HEK293 (cell line): ENCODE measurements at regions not wholly inside any gene's neighbourhood (a gene's known extent, or its start where the extent isn't known, plus 50 kb on each side); places are given as distances from the start of the nearest gene placed in this dataset.

Experiments used
- CTCF ChIA-PET: fragments of 350-600 bp; formaldehyde crosslinking; extraction: SDS; loops from one replicate; lab custom pipeline; 2021; ENCODE audit warnings: antibody characterized with exemption; lab: Yijun Ruan, JAX
- POLR2A ChIA-PET: fragments of 300-600 bp; formaldehyde crosslinking; extraction: SDS; loops from one replicate; lab custom pipeline; 2020; ENCODE audit warnings: antibody characterized with exemption, inconsistent platforms; lab: Yijun Ruan, JAX
- H3K27ac ChIP-seq: fragments of 200-500 bp; sonication (Bioruptor generic); 2 replicates; pipeline ENCODE4 v1.5.1; 2014; ENCODE audit warnings: low read depth, low read length, control low read depth, inconsistent platforms; ENCODE audit errors: extremely low read depth
- H3K36me3 ChIP-seq, 2 experiments: fragments of 200-500 bp in 1 of 2; sonication (Bioruptor generic) in 1 of 2; 1 replicate in 1 of 2; 2 replicates in 1 of 2; pipeline ENCODE4 v1.5.1; 2014 to 2017; ENCODE audit warnings: inconsistent platforms in 2 of 2, low read length in 2 of 2; ENCODE audit not compliant: control insufficient read depth in 2 of 2, insufficient read depth in 1 of 2
- H3K4me1 ChIP-seq: fragments of 200-500 bp; sonication (Bioruptor generic); 2 replicates; pipeline ENCODE4 v1.5.1; 2014; ENCODE audit warnings: mild to moderate bottlenecking, low read length, inconsistent platforms; ENCODE audit not compliant: control insufficient read depth, insufficient read depth
- H3K4me3 ChIP-seq: 2 replicates; pipeline ENCODE4 v1.5.1; 2011; ENCODE audit warnings: low read depth, mild to moderate bottlenecking, control low read depth, low read length, moderate library complexity
- H3K9me3 ChIP-seq: fragments of 200-500 bp; sonication (Bioruptor generic); 2 replicates; pipeline ENCODE4 v1.5.1; 2014; ENCODE audit warnings: low read depth, low read length, inconsistent platforms; ENCODE audit not compliant: control insufficient read depth, insufficient read depth
- EGR2 ChIP-seq: fragments of 450-650 bp; formaldehyde crosslinking; IDR thresholded peaks from 2 replicates; pipeline ENCODE4 v1.5.1; 2016; ENCODE audit warnings: low read depth, missing biosample characterization, missing genetic modification characterization
- FEZF1 ChIP-seq: fragments of 450-650 bp; formaldehyde crosslinking; IDR thresholded peaks from 2 replicates; pipeline ENCODE4 v1.5.1; 2016; ENCODE audit warnings: missing biosample characterization, missing genetic modification characterization
- KLF10 ChIP-seq: fragments of 450-650 bp; IDR thresholded peaks from 2 replicates; pipeline ENCODE4 v1.5.1; 2018; ENCODE audit warnings: missing biosample characterization, mild to moderate bottlenecking, missing genetic modification characterization
- KLF16 ChIP-seq: fragments of 450-650 bp; formaldehyde crosslinking; IDR thresholded peaks from 2 replicates; pipeline ENCODE4 v1.5.1; 2017; ENCODE audit warnings: missing biosample characterization, missing genetic modification characterization
- MZF1 ChIP-seq: fragments of 450-650 bp; formaldehyde crosslinking; IDR thresholded peaks from 2 replicates; pipeline ENCODE4 v1.5.1; 2017; ENCODE audit warnings: missing biosample characterization, missing genetic modification characterization, borderline replicate concordance
- OSR2 ChIP-seq: fragments of 450-650 bp; formaldehyde crosslinking; IDR thresholded peaks from 2 replicates; pipeline ENCODE4 v1.5.1; 2016; ENCODE audit warnings: missing biosample characterization, missing genetic modification characterization
- SP2 ChIP-seq: fragments of 450-650 bp; formaldehyde crosslinking; IDR thresholded peaks from 2 replicates; pipeline ENCODE4 v1.5.1; 2016; ENCODE audit warnings: missing biosample characterization, missing genetic modification characterization
- YY2 ChIP-seq: fragments of 450-650 bp; formaldehyde crosslinking; IDR thresholded peaks from 2 replicates; pipeline ENCODE4 v1.5.1; 2016; ENCODE audit warnings: missing biosample characterization, missing genetic modification characterization
- ZBTB17 ChIP-seq: fragments of 450-650 bp; formaldehyde crosslinking; IDR thresholded peaks from 2 replicates; pipeline ENCODE4 v1.5.1; 2016; ENCODE audit warnings: missing biosample characterization, missing genetic modification characterization
- ZBTB26 ChIP-seq: fragments of 450-650 bp; formaldehyde crosslinking; optimal IDR thresholded peaks from 2 replicates; pipeline ENCODE3; 2016; ENCODE audit warnings: missing biosample characterization, mild to moderate bottlenecking, missing genetic modification characterization
- ZFP3 ChIP-seq: fragments of 450-650 bp; formaldehyde crosslinking; IDR thresholded peaks from 2 replicates; pipeline ENCODE4 v1.5.1; 2016; ENCODE audit warnings: low read depth, missing biosample characterization, missing genetic modification characterization
- ZFP37 ChIP-seq: fragments of 450-650 bp; formaldehyde crosslinking; IDR thresholded peaks from 2 replicates; pipeline ENCODE4 v1.5.1; 2016; ENCODE audit warnings: missing biosample characterization, missing genetic modification characterization
- ZFP69B ChIP-seq: fragments of 450-650 bp; formaldehyde crosslinking; IDR thresholded peaks from 2 replicates; pipeline ENCODE4 v1.5.1; 2016; ENCODE audit warnings: missing biosample characterization, missing genetic modification characterization
- ZNF10 ChIP-seq: fragments of 450-650 bp; formaldehyde crosslinking; IDR thresholded peaks from 2 replicates; pipeline ENCODE4 v1.5.1; 2017; ENCODE audit warnings: missing biosample characterization, missing genetic modification characterization
- ZNF148 ChIP-seq: fragments of 450-650 bp; formaldehyde crosslinking; IDR thresholded peaks from 2 replicates; pipeline ENCODE4 v1.5.0; 2017; ENCODE audit warnings: missing biosample characterization, missing genetic modification characterization, borderline replicate concordance
- ZNF169 ChIP-seq: fragments of 450-650 bp; formaldehyde crosslinking; IDR thresholded peaks from 2 replicates; pipeline ENCODE4 v1.5.1; 2016; ENCODE audit warnings: missing biosample characterization, missing genetic modification characterization
- ZNF18 ChIP-seq: fragments of 450-650 bp; formaldehyde crosslinking; IDR thresholded peaks from 2 replicates; pipeline ENCODE4 v1.5.1; 2016; ENCODE audit warnings: missing biosample characterization, missing genetic modification characterization
- ZNF202 ChIP-seq: fragments of 450-650 bp; formaldehyde crosslinking; IDR thresholded peaks from 2 replicates; pipeline ENCODE4 v1.5.1; 2016; ENCODE audit warnings: missing biosample characterization, missing genetic modification characterization, borderline replicate concordance
- ZNF280D ChIP-seq: fragments of 450-650 bp; formaldehyde crosslinking; IDR thresholded peaks from 2 replicates; pipeline ENCODE4 v1.5.1; 2016; ENCODE audit warnings: missing biosample characterization, missing genetic modification characterization
- ZNF335 ChIP-seq: fragments of 450-650 bp; formaldehyde crosslinking; conservative IDR thresholded peaks from 2 replicates; pipeline ENCODE4 v1.5.1; 2016; ENCODE audit warnings: missing biosample characterization, missing genetic modification characterization
- ZNF529 ChIP-seq: fragments of 450-650 bp; formaldehyde crosslinking; IDR thresholded peaks from 2 replicates; pipeline ENCODE4 v1.5.1; 2017; ENCODE audit warnings: missing genetic modification characterization, missing biosample characterization; ENCODE audit not compliant: insufficient replicate concordance
- ZNF530 ChIP-seq: fragments of 450-650 bp; formaldehyde crosslinking; IDR thresholded peaks from 2 replicates; pipeline ENCODE4 v1.5.1; 2016; ENCODE audit warnings: low read depth, missing biosample characterization, missing genetic modification characterization
- ZNF549 ChIP-seq: fragments of 450-650 bp; IDR thresholded peaks from 2 replicates; pipeline ENCODE4 v1.5.1; 2018; ENCODE audit warnings: missing biosample characterization, missing genetic modification characterization, mild to moderate bottlenecking, inconsistent platforms, moderate library complexity
- ZNF555 ChIP-seq: fragments of 450-650 bp; formaldehyde crosslinking; conservative IDR thresholded peaks from 2 replicates; pipeline ENCODE4 v1.5.1; 2017; ENCODE audit warnings: missing biosample characterization, mild to moderate bottlenecking, missing genetic modification characterization, inconsistent platforms
- ZNF580 ChIP-seq: fragments of 450-650 bp; formaldehyde crosslinking; IDR thresholded peaks from 2 replicates; pipeline ENCODE4 v1.5.1; 2016; ENCODE audit warnings: missing biosample characterization, missing genetic modification characterization
- ZNF610 ChIP-seq: fragments of 450-650 bp; formaldehyde crosslinking; IDR thresholded peaks from 2 replicates; pipeline ENCODE4 v1.5.1; 2016; ENCODE audit warnings: missing biosample characterization, missing genetic modification characterization, borderline replicate concordance
- ZNF621 ChIP-seq: fragments of 450-650 bp; formaldehyde crosslinking; IDR thresholded peaks from 2 replicates; pipeline ENCODE4 v1.5.1; 2017; ENCODE audit warnings: missing biosample characterization, missing genetic modification characterization
- ZNF658 ChIP-seq: fragments of 450-650 bp; formaldehyde crosslinking; IDR thresholded peaks from 2 replicates; pipeline ENCODE4; 2016; ENCODE audit warnings: missing biosample characterization, missing genetic modification characterization
- ZNF677 ChIP-seq: fragments of 450-650 bp; IDR thresholded peaks from 2 replicates; pipeline ENCODE4 v1.5.0; 2018; ENCODE audit warnings: missing biosample characterization, mild to moderate bottlenecking, missing genetic modification characterization, moderate library complexity
- ZNF701 ChIP-seq: fragments of 450-650 bp; formaldehyde crosslinking; IDR thresholded peaks from 2 replicates; pipeline ENCODE4 v1.5.1; 2016; ENCODE audit warnings: missing biosample characterization, missing genetic modification characterization
- ZNF785 ChIP-seq: fragments of 450-650 bp; formaldehyde crosslinking; IDR thresholded peaks from 2 replicates; pipeline ENCODE4 v1.5.1; 2016; ENCODE audit warnings: missing biosample characterization, missing genetic modification characterization
- ZXDB ChIP-seq: fragments of 450-650 bp; formaldehyde crosslinking; IDR thresholded peaks from 2 replicates; pipeline ENCODE4 v1.5.1; 2016; ENCODE audit warnings: missing biosample characterization, missing genetic modification characterization

- H3K4me3 ChIP-seq: no peak overlapping the region
- H3K9me3 ChIP-seq: no peaks in the 10 kb centered on the region
- H3K27ac ChIP-seq: no peak overlapping the region
- peaks cover 36% of the 10 kb centered on the region for H3K4me1 ChIP-seq
- no peaks in the 10 kb centered on the region for H3K36me3 ChIP-seq
- CTCF ChIA-PET: no interaction called here
- POLR2A ChIA-PET: interaction anchor here (0.7 to 1.6 kb wide), 5 partner anchors 10 to 560 kb away, joined by 3 to 8 read pairs (median 4); partner anchors contain the start of gene SIPA1L2
- no peak for TF ChIP-seq ZBTB17 (tag by site-specific recombination)
- TF ChIP-seq ZNF530 (tag by site-specific recombination): no peak
- TF ChIP-seq OSR2 (tag by site-specific recombination): peak; percentile 82
- TF ChIP-seq YY2 (tag by site-specific recombination): no peak
- peak; percentile 42; the same call in 1 of the 2 replicates for TF ChIP-seq MZF1 (tag by site-specific recombination)
- TF ChIP-seq ZNF785 (tag by site-specific recombination): no peak
- peak; percentile 95 for TF ChIP-seq ZNF580 (tag by site-specific recombination)
- peak; percentile 26; the same call in 1 of the 2 replicates for TF ChIP-seq ZNF549 (tag by site-specific recombination)
- TF ChIP-seq ZNF18 (tag by site-specific recombination): peak; percentile 74
- no peak for TF ChIP-seq ZBTB26 (tag by site-specific recombination)
- no peak for TF ChIP-seq ZNF658
- TF ChIP-seq ZNF701: no peak
- no peak for TF ChIP-seq ZNF677 (tag by site-specific recombination)
- no peak for TF ChIP-seq ZFP69B
- TF ChIP-seq ZNF621 (tag by site-specific recombination): no peak
- no peak for TF ChIP-seq ZNF10 (tag by site-specific recombination)
- peak; percentile 89 for TF ChIP-seq EGR2
- peak; percentile 99 for TF ChIP-seq ZXDB (tag by site-specific recombination)
- TF ChIP-seq ZNF529 (tag by site-specific recombination): no peak
- TF ChIP-seq ZNF555 (tag by site-specific recombination): peak; percentile 4; the same call in 1 of the 2 replicates
- TF ChIP-seq KLF10 (tag by site-specific recombination): no peak
- no peak for TF ChIP-seq ZNF148
- TF ChIP-seq SP2 (tag by site-specific recombination): no peak
- no peak for TF ChIP-seq ZNF202 (tag by site-specific recombination)
- peak; percentile 49; the same call in 1 of the 2 replicates for TF ChIP-seq KLF16 (tag by site-specific recombination)
- TF ChIP-seq ZNF169 (tag by site-specific recombination): no peak
- TF ChIP-seq ZFP3: peak; percentile 38; the same call in 1 of the 2 replicates
- no peak for TF ChIP-seq ZFP37 (tag by site-specific recombination)
- TF ChIP-seq ZNF610 (tag by site-specific recombination): no peak
- TF ChIP-seq FEZF1 (tag by site-specific recombination): peak; percentile 96
- TF ChIP-seq ZNF280D: no peak
- no peak for TF ChIP-seq ZNF335 (tag by site-specific recombination)
Observed at GRCh38 chr1:232682248-232682647, 52.3 kb upstream of the SIPA1L2 start.
